DMS114 treated with DMSO at 0.1 percent for 48 hours (cell line): ENCODE measurements at regions not wholly inside any gene's neighbourhood (a gene's known extent, or its start where the extent isn't known, plus 50 kb on each side); places are given as distances from the start of the nearest gene placed in this dataset.
"Not testable (repeated sequence)": the region's sequence is repeated elsewhere in the genome, so short reads cannot be mapped to it uniquely, and the experiment has no call there.

ENCODE experiments used
- DNase-seq: peaks from one replicate; lab custom pipeline; 2025; ENCODE audit not compliant: unreplicated experiment; lab: John Stamatoyannopoulos, UW

- no peak for DNase-seq
These were observed 70.0 kb downstream of the KCTD15 start for GRCh38 chr19:33866696-33867095.

GRCh38 chr19:33868076-33868735, 71.5 kb downstream of the KCTD15 start:
- no peak for DNase-seq

GRCh38 chr19:33868788-33869412, 72.2 kb downstream of the KCTD15 start:
- peak; percentile 39 for DNase-seq

GRCh38 chr19:33870298-33870932, 73.7 kb downstream of the KCTD15 start:
- DNase-seq = not testable (repeated sequence)

GRCh38 chr19:33871605-33872004, 74.9 kb downstream of the KCTD15 start:
- DNase-seq = no peak

GRCh38 chr19:33872445-33873320, 76.0 kb downstream of the KCTD15 start:
- DNase-seq = no peak

- DNase-seq = no peak
These were observed 78.4 kb downstream of the KCTD15 start for GRCh38 chr19:33875071-33875470.

- no peak for DNase-seq
These were observed 79.5 kb downstream of the KCTD15 start for GRCh38 chr19:33876192-33876591.

- no peak for DNase-seq
These were observed 81.4 kb downstream of the KCTD15 start for GRCh38 chr19:33878030-33878544.

GRCh38 chr19:33878910-33879810, 82.5 kb downstream of the KCTD15 start:
- DNase-seq = no peak

GRCh38 chr19:33879818-33880575, 83.3 kb downstream of the KCTD15 start:
- DNase-seq = no peak

GRCh38 chr19:33883859-33884519, 87.3 kb downstream of the KCTD15 start:
- DNase-seq = no peak

GRCh38 chr19:33885236-33885635, 88.6 kb downstream of the KCTD15 start:
- no peak for DNase-seq

GRCh38 chr19:33887891-33888290, 91.2 kb downstream of the KCTD15 start:
- DNase-seq = no peak

GRCh38 chr19:33888665-33889064, 92.0 kb downstream of the KCTD15 start:
- DNase-seq = no peak

- no peak for DNase-seq
These were observed 93.9 kb downstream of the KCTD15 start for GRCh38 chr19:33890569-33890968.

GRCh38 chr19:33891773-33892172, 95.1 kb downstream of the KCTD15 start:
- DNase-seq = no peak

- DNase-seq = no peak
These were observed 98.1 kb downstream of the KCTD15 start for GRCh38 chr19:33894787-33895186.

GRCh38 chr19:33895366-33895765, 98.7 kb downstream of the KCTD15 start:
- DNase-seq = no peak
